PC-9 (cell line): ENCODE measurements at regions not wholly inside any gene's neighbourhood (a gene's known extent, or its start where the extent isn't known, plus 50 kb on each side); places are given as distances from the start of the nearest gene placed in this dataset.

Source experiments
- CTCF ChIP-seq: fragments of 200-600 bp; sonication (generic); conservative IDR thresholded peaks from 2 replicates; pipeline ENCODE4 v1.6.1; 2017; ENCODE audit warnings: mixed run types, antibody characterized with exemption, mild to moderate bottlenecking, moderate library complexity
- EZH2 ChIP-seq: fragments of 200-600 bp; sonication (generic); IDR thresholded peaks from 2 replicates; pipeline ENCODE4 v1.8.0; 2017; ENCODE audit warnings: antibody characterized with exemption, low read depth

- TF ChIP-seq CTCF (no peak), EZH2 (no peak)
Measured at GRCh38 chr6:166251655-166252054, 56.5 kb downstream of the PRR18 start.
